K562 (cell line): ENCODE measurements at regions not wholly inside any gene's neighbourhood (a gene's known extent, or its start where the extent isn't known, plus 50 kb on each side); places are given as distances from the start of the nearest gene placed in this dataset.

Experiments
- BCLAF1 ChIP-seq, 2 experiments: fragments of 450-650 bp in 1 of 2; IDR thresholded peaks; 2 replicates each; pipeline ENCODE4 v1.6.1; 2011 to 2017; ENCODE audit warnings: low read depth in 2 of 2, antibody characterized with exemption in 1 of 2, borderline replicate concordance in 1 of 2, low read length in 1 of 2, mild to moderate bottlenecking in 1 of 2, mixed read lengths in 1 of 2; ENCODE audit not compliant: control insufficient read depth in 1 of 2
- CREM ChIP-seq: IDR thresholded peaks from 2 replicates; pipeline ENCODE4 v1.6.1; 2014; ENCODE audit warnings: antibody characterized with exemption, low read depth
- E2F8 ChIP-seq: fragments of 450-650 bp; IDR thresholded peaks from 2 replicates; pipeline ENCODE4 v1.7.1; 2018; ENCODE audit warnings: mild to moderate bottlenecking, low read depth; ENCODE audit not compliant: partially characterized antibody
- MNT ChIP-seq, 2 experiments: fragments of 450-650 bp; conservative IDR thresholded peaks; 2 replicates each; pipeline ENCODE4 v1.6.1; 2017; ENCODE audit warnings: mild to moderate bottlenecking in 2 of 2, moderate library complexity in 2 of 2
- XRCC5 ChIP-seq: fragments of 200-400 bp; formaldehyde crosslinking; IDR thresholded peaks from 2 replicates; pipeline ENCODE4 v1.6.1; 2017; ENCODE audit warnings: low read depth, mild to moderate bottlenecking, low read length
- TF ChIP-seq, protein P1 (sequence below): fragments of 450-650 bp; formaldehyde crosslinking; IDR thresholded peaks from 2 replicates; pipeline ENCODE4 v1.4.0; 2022; ENCODE audit warnings: mild to moderate bottlenecking, moderate library complexity

- TF ChIP-seq E2F8 (no peak), MNT (conservative IDR thresholded peaks at IDR 0.05) (no peak), CREM (no peak), XRCC5 (no peak), BCLAF1 (IDR thresholded peaks at IDR 0.05; ENCODE audit: borderline replicate concordance in 1 of 2, control insufficient read depth in 1 of 2, low read depth in 2 of 2, low read length in 1 of 2) (no peak)
- TF ChIP-seq, protein P1, sequence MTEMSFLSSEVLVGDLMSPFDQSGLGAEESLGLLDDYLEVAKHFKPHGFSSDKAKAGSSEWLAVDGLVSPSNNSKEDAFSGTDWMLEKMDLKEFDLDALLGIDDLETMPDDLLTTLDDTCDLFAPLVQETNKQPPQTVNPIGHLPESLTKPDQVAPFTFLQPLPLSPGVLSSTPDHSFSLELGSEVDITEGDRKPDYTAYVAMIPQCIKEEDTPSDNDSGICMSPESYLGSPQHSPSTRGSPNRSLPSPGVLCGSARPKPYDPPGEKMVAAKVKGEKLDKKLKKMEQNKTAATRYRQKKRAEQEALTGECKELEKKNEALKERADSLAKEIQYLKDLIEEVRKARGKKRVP (CRISPR knock-in tag): no peak
- TF ChIP-seq, all 486 proteins: peak for 0
Measured at GRCh38 chr3:73772076-73772886, 147.5 kb upstream of the PDZRN3 start (continued).
